Body of pancreas (tissue), 4 donors: ENCODE measurements at regions not wholly inside any gene's neighbourhood (a gene's known extent, or its start where the extent isn't known, plus 50 kb on each side); places are given as distances from the start of the nearest gene placed in this dataset.

ENCODE experiments used
- CTCF ChIP-seq, 7 experiments: fragments of 450-650 bp in 4 of 7; fragments of 200-600 bp in 3 of 7; sonication (generic) in 3 of 7; IDR thresholded peaks; one replicate each; pipeline ENCODE4 v1.5.1; 2016 to 2019; ENCODE audit warnings: antibody characterized with exemption in 7 of 7
- POLR2A ChIP-seq, 3 donors: fragments of 450-650 bp; IDR thresholded peaks; one replicate each; pipeline ENCODE4 v1.6.1; 2016; ENCODE audit warnings: antibody characterized with exemption in 3 of 3, mild to moderate bottlenecking in 2 of 3

- TF ChIP-seq CTCF (IDR thresholded peaks at IDR 0.05) (no peak), POLR2A (IDR thresholded peaks at IDR 0.05) (no peak)
Observed at GRCh38 chr3:176590722-176591121, 606.6 kb downstream of the TBL1XR1 start.
